GM12864 (cell line): ENCODE measurements at regions not wholly inside any gene's neighbourhood (a gene's known extent, or its start where the extent isn't known, plus 50 kb on each side); places are given as distances from the start of the nearest gene placed in this dataset.

Experiments
- DNase-seq: peaks from one replicate; pipeline ENCODE4 v3.0.0-alpha.2; 2011; ENCODE audit warnings: low read depth
- H3K4me3 ChIP-seq: 2 replicates; pipeline ENCODE4 v1.5.1; 2011; ENCODE audit warnings: mild to moderate bottlenecking, low read depth, low read length, control low read depth
- CTCF ChIP-seq: IDR thresholded peaks from 2 replicates; pipeline ENCODE4 v1.5.1; 2011; ENCODE audit warnings: low read depth, mild to moderate bottlenecking, moderate library complexity, low read length, control low read depth, inconsistent platforms; ENCODE audit errors: missing control alignments

- no peak overlapping the region for H3K4me3 ChIP-seq
- TF ChIP-seq CTCF: no peak
- DNase-seq: no peak
Measured at GRCh38 chr3:22542311-22542710, 660.8 kb upstream of the UBE2E2 start.

- H3K4me3 ChIP-seq: no peak overlapping the region
- TF ChIP-seq CTCF: no peak
- DNase-seq: no peak
Measured at GRCh38 chr3:22555753-22556435, 647.2 kb upstream of the UBE2E2 start.

GRCh38 chr3:22565393-22565792, 637.7 kb upstream of the UBE2E2 start:
- H3K4me3 ChIP-seq: no peak overlapping the region
- TF ChIP-seq CTCF: no peak
- no peak for DNase-seq

- no peak for TF ChIP-seq CTCF
Measured at GRCh38 chr3:22568285-22568684, 634.8 kb upstream of the UBE2E2 start.

GRCh38 chr3:22569570-22569969, 633.6 kb upstream of the UBE2E2 start:
- DNase-seq: no peak
- no peak for TF ChIP-seq CTCF
- no peak overlapping the region for H3K4me3 ChIP-seq

More at GRCh38 chr3:22568285-22568684, 634.8 kb upstream of the UBE2E2 start:
- DNase-seq: no peak
- no peak overlapping the region for H3K4me3 ChIP-seq

GRCh38 chr3:22581007-22581406, 622.1 kb upstream of the UBE2E2 start:
- TF ChIP-seq CTCF: no peak
- no peak for DNase-seq
- H3K4me3 ChIP-seq: no peak overlapping the region

- no peak for TF ChIP-seq CTCF
- DNase-seq: no peak
- no peak overlapping the region for H3K4me3 ChIP-seq
Measured at GRCh38 chr3:22582266-22582665, 620.9 kb upstream of the UBE2E2 start.
